B cell (primary cell): ENCODE measurements at regions not wholly inside any gene's neighbourhood (a gene's known extent, or its start where the extent isn't known, plus 50 kb on each side); places are given as distances from the start of the nearest gene placed in this dataset.

Experiments
- ATAC-seq: fragments of 200-7000 bp; cut with Tn5 transposase; one replicate; pipeline ENCODE4 v1.10.0; 2021; ENCODE audit warnings: low read depth, mild to moderate bottlenecking, moderate number of reproducible peaks, moderate library complexity
- CTCF ChIA-PET: fragments of 350-600 bp; sonication (Branson Sonifier 250); formaldehyde crosslinking; loops from one replicate; lab custom pipeline; 2021; ENCODE audit warnings: antibody characterized with exemption, inconsistent platforms; lab: Charles Lee
- POLR2A ChIA-PET: fragments of 350-600 bp; sonication (Branson Sonifier 250); formaldehyde crosslinking; loops from one replicate; lab custom pipeline; 2021; ENCODE audit warnings: antibody characterized with exemption; lab: Charles Lee
- DNase-seq: peaks from one replicate; pipeline ENCODE4 v3.0.0; 2013
- H2AFZ ChIP-seq: 2 replicates; pipeline ENCODE4 v1.6.1; 2012; ENCODE audit warnings: mild to moderate bottlenecking, low read depth, low read length; ENCODE audit not compliant: insufficient read depth, poor library complexity, severe bottlenecking
- H3K27ac ChIP-seq, 2 donors: 1 replicate in 1 of 2; 2 replicates in 1 of 2; pipeline ENCODE4 v1.5.1; 2012 to 2013; ENCODE audit warnings: low read length in 2 of 2, mild to moderate bottlenecking in 2 of 2, moderate library complexity in 1 of 2
- H3K27me3 ChIP-seq, 4 experiments: fragments of 200-600 bp in 1 of 4; sonication (generic) in 1 of 4; replicated peaks in 1 of 4; 1 replicate in 2 of 4; 2 replicates in 2 of 4; pipeline versions ENCODE4 v1.6.1 to v1.7.0; 2013 to 2016; ENCODE audit warnings: low read length in 3 of 4, mild to moderate bottlenecking in 2 of 4, mixed read lengths in 1 of 4, moderate library complexity in 1 of 4; ENCODE audit not compliant: insufficient read depth in 4 of 4, control insufficient read depth in 3 of 4; ENCODE audit errors: control extremely low read depth in 1 of 4
- H3K36me3 ChIP-seq, 2 experiments: replicated peaks in 1 of 2; 1 replicate in 1 of 2; 2 replicates in 1 of 2; pipeline versions ENCODE4 v1.6.1 to v1.7.1; 2013; ENCODE audit warnings: low read length in 1 of 2; ENCODE audit not compliant: insufficient read depth in 2 of 2, control insufficient read depth in 1 of 2; ENCODE audit errors: control extremely low read depth in 1 of 2, extremely low read depth in 1 of 2
- H3K4me1 ChIP-seq, 2 donors: fragments of 200-600 bp in 1 of 2; sonication (generic) in 1 of 2; 1 replicate in 1 of 2; 2 replicates in 1 of 2; pipeline versions ENCODE4 v1.5.1 to v1.6.1; 2013 to 2017; ENCODE audit warnings: low read length in 2 of 2; ENCODE audit not compliant: control insufficient read depth in 2 of 2, insufficient read depth in 2 of 2
- H3K4me2 ChIP-seq: replicated peaks from 2 replicates; pipeline ENCODE3; 2012; ENCODE audit warnings: mild to moderate bottlenecking, low read depth, low read length; ENCODE audit not compliant: poor library complexity, severe bottlenecking
- H3K4me3 ChIP-seq, 5 experiments: fragments of 200-600 bp in 1 of 5; sonication (generic) in 1 of 5; 1 replicate in 3 of 5; 2 replicates in 2 of 5; pipeline versions ENCODE4 v1.5.1 to v1.7.0; 2011 to 2016; ENCODE audit warnings: low read length in 4 of 5, mild to moderate bottlenecking in 4 of 5, low read depth in 2 of 5, control low read depth in 1 of 5, moderate library complexity in 1 of 5; ENCODE audit not compliant: insufficient read depth in 1 of 5; ENCODE audit errors: control extremely low read depth in 1 of 5, extremely low read depth in 1 of 5
- H3K79me2 ChIP-seq: fragments of 200-600 bp; sonication (generic); one replicate; pipeline ENCODE4 v1.6.0; 2016; ENCODE audit warnings: low read length; ENCODE audit not compliant: control insufficient read depth, insufficient read depth
- H3K9ac ChIP-seq: fragments of 200-600 bp; sonication (generic); 2 replicates; pipeline ENCODE4 v1.6.1; 2017; ENCODE audit warnings: mild to moderate bottlenecking, low read length, moderate library complexity
- H3K9me3 ChIP-seq, 3 donors: one replicate each; pipeline versions ENCODE4 v1.6.1 to v1.7.1; 2013; ENCODE audit warnings: low read length in 2 of 3; ENCODE audit not compliant: control insufficient read depth in 2 of 3, insufficient read depth in 1 of 3; ENCODE audit errors: control extremely low read depth in 1 of 3
- H4K20me1 ChIP-seq: 2 replicates; pipeline ENCODE4 v1.6.0; 2012; ENCODE audit warnings: mild to moderate bottlenecking, low read length; ENCODE audit not compliant: insufficient read depth, control insufficient read depth, poor library complexity, severe bottlenecking
- H3K27ac Mint-ChIP-seq: one replicate; pipeline ENCODE4 v1.8.0; 2021; ENCODE audit warnings: mixed read lengths
- H3K27me3 Mint-ChIP-seq: one replicate; pipeline ENCODE4 v1.8.0; 2021; ENCODE audit warnings: mixed read lengths
- H3K4me1 Mint-ChIP-seq: one replicate; pipeline ENCODE4 v1.8.0; 2021; ENCODE audit warnings: mixed read lengths
- H3K4me3 Mint-ChIP-seq: one replicate; pipeline ENCODE4 v1.8.0; 2021; ENCODE audit warnings: mixed read lengths
- H3K9me3 Mint-ChIP-seq: one replicate; pipeline ENCODE4 v1.8.0; 2022; ENCODE audit warnings: mixed read lengths; ENCODE audit not compliant: insufficient read depth
- CTCF ChIP-seq: fragments of 200-600 bp; IDR thresholded peaks from one replicate; pipeline ENCODE4 v1.8.0; 2022; ENCODE audit warnings: antibody characterized with exemption, mild to moderate bottlenecking
- EZH2 ChIP-seq: IDR thresholded peaks from 2 replicates; pipeline ENCODE4 v1.6.1; 2012; ENCODE audit warnings: borderline replicate concordance, low read depth, mild to moderate bottlenecking, moderate library complexity, low read length; ENCODE audit not compliant: insufficient read depth, poor library complexity, severe bottlenecking
- WGBS: methylation state at CpG from one replicate; pipeline ENCODE4 v1.1.5; 2013; ENCODE audit warnings: missing lambda C conversion rate; ENCODE audit not compliant: insufficient coverage; 5-methylcytosine and 5-hydroxymethylcytosine counted together
- intact Hi-C: fragments of 100-400 bp; cut with micrococcal nuclease; formaldehyde crosslinking; loops from one replicate; pipeline ENCODE4 v1.10.0; 2022

DNA sequence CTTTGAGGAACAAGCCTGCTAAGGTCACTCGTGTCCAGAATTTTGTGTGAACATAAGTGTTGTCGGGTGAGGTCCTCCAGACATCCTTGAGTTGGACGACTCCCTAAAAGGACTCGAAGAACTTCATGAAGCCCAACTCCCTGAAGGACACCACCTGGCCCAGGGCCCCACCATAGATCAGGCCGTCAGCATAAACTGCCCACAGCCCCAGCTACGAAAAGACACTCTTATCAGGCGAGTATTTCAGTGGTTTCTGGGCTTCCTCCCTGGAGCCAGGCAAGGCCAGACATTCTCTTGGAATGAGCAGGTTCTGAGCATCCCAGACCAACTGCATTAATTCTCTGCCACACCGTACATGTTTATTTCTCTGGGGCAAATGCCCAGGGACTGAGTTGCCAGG is 170.1 kb downstream of the IGLL1 start:
- no peak for ATAC-seq
- H3K79me2 ChIP-seq = no peaks in the 10 kb centered on the region
- no peak for DNase-seq
- ChIA-PET POLR2A (interaction anchor here (0.7 kb wide), 1 partner anchor 171 kb away, joined by 3 read pairs; no protein-coding TSS in a partner anchor), CTCF (no interaction called here)
- Mint-ChIP-seq H3K4me3 (no peak overlapping the region), H3K4me1 (peaks cover 7% of the 10 kb centered on the region), H3K27ac (no peak overlapping the region), H3K9me3 (no peaks in the 10 kb centered on the region), H3K27me3 (no peaks in the 10 kb centered on the region)
- H3K36me3 ChIP-seq = no peaks in the 10 kb centered on the region
- peaks cover 0 to 6% of the 10 kb centered on the region in 2 donors for H3K4me1 ChIP-seq
- no peak overlapping the region for H3K4me3 ChIP-seq
- intact Hi-C loops = no loop called here
- no peak for TF ChIP-seq EZH2
- TF ChIP-seq CTCF = no peak
- no peak overlapping the region for H3K4me2 ChIP-seq
- H2AFZ ChIP-seq = no peak overlapping the region
- 88% methylated on average over 7 of the region's 8 CpGs for WGBS
- H3K9me3 ChIP-seq = no peaks in the 10 kb centered on the region
- no peaks in the 10 kb centered on the region for H3K27me3 ChIP-seq
- H3K27ac ChIP-seq = no peak overlapping the region
- no peak overlapping the region for H3K9ac ChIP-seq
- H4K20me1 ChIP-seq = no peaks in the 10 kb centered on the region

- Mint-ChIP-seq H3K4me3 (no peak overlapping the region), H3K27me3 (peaks cover 4% of the 10 kb centered on the region), H3K4me1 (peaks cover 7% of the 10 kb centered on the region), H3K9me3 (no peaks in the 10 kb centered on the region), H3K27ac (no peak overlapping the region)
- H3K27me3 ChIP-seq = peaks cover 0 to 2% (median 0%) of the 10 kb centered on the region in 4 experiments
- ChIA-PET POLR2A (interaction anchor here (0.5 kb wide), 1 partner anchor 400 kb away, joined by 7 read pairs; no protein-coding TSS in a partner anchor), CTCF (no interaction called here)
- intact Hi-C loops = no loop called here
- DNase-seq (no peak), ATAC-seq (no peak)
- no peaks in the 10 kb centered on the region for H4K20me1 ChIP-seq
- TF ChIP-seq EZH2 = no peak
- no peak for TF ChIP-seq CTCF
- peaks cover 0 to 6% of the 10 kb centered on the region in 2 donors for H3K4me1 ChIP-seq
- H3K4me2 ChIP-seq = no peak overlapping the region
- no peak overlapping the region for H3K4me3 ChIP-seq
- no peak overlapping the region for H3K9ac ChIP-seq
- H3K9me3 ChIP-seq = peaks cover 0 to 4% (median 0%) of the 10 kb centered on the region in 3 donors
- no peaks in the 10 kb centered on the region for H3K36me3 ChIP-seq
- H2AFZ ChIP-seq = no peak overlapping the region
- H3K79me2 ChIP-seq = no peaks in the 10 kb centered on the region
- H3K27ac ChIP-seq = no peak overlapping the region
- 57% methylated on average over 1 of the region's 2 CpGs for WGBS
Observed at GRCh38 chr22:23408321-23408720, 171.8 kb downstream of the IGLL1 start.
